SK-N-MC (cell line): ENCODE measurements at regions not wholly inside any gene's neighbourhood (a gene's known extent, or its start where the extent isn't known, plus 50 kb on each side); places are given as distances from the start of the nearest gene placed in this dataset.
"Not testable (repeated sequence)": the region's sequence is repeated elsewhere in the genome, so short reads cannot be mapped to it uniquely, and the experiment has no call there.

Experiments
- EZH2 ChIP-seq: fragments of 200-600 bp; sonication (generic); IDR thresholded peaks from one replicate; pipeline ENCODE4 v1.6.1; 2017; ENCODE audit warnings: antibody characterized with exemption
- POLR2AphosphoS5 ChIP-seq: IDR thresholded peaks from 2 replicates; pipeline ENCODE4 v1.6.1; 2012; ENCODE audit warnings: mild to moderate bottlenecking, low read depth, low read length, borderline replicate concordance

- TF ChIP-seq EZH2, POLR2AphosphoS5: not testable (repeated sequence)
These were observed 124.4 kb upstream of the KRTAP5-11 start for GRCh38 chr11:71707083-71707482.
